ENCODE measurements at regions not wholly inside any gene's neighbourhood (a gene's known extent, or its start where the extent isn't known, plus 50 kb on each side); places are given as distances from the start of the nearest gene placed in this dataset.

- no peaks in the 10 kb centered on the region for H3K4me1 Mint-ChIP-seq
- H3K9me3 Mint-ChIP-seq: peaks cover 10% of the 10 kb centered on the region
- H3K27me3 Mint-ChIP-seq: no peaks in the 10 kb centered on the region
- H3K27ac Mint-ChIP-seq: no peak overlapping the region
- no peak for DNase-seq
- no peak overlapping the region for H3K4me3 Mint-ChIP-seq
- H3K36me3 Mint-ChIP-seq: no peaks in the 10 kb centered on the region
Observed at GRCh38 chr5:28468166-28468565, 1429.8 kb upstream of the CDH9 start.

GRCh38 chr5:28463728-28464127, 1425.3 kb upstream of the CDH9 start:
- no peak for DNase-seq
- Mint-ChIP-seq H3K27ac (no peak overlapping the region), H3K36me3 (no peaks in the 10 kb centered on the region), H3K4me1 (no peaks in the 10 kb centered on the region), H3K9me3 (peaks cover 9% of the 10 kb centered on the region), H3K4me3 (no peak overlapping the region), H3K27me3 (no peaks in the 10 kb centered on the region)

- H3K9me3 Mint-ChIP-seq: peaks cover 6% of the 10 kb centered on the region
- H3K27ac Mint-ChIP-seq: no peak overlapping the region
- no peaks in the 10 kb centered on the region for H3K4me1 Mint-ChIP-seq
- no peaks in the 10 kb centered on the region for H3K27me3 Mint-ChIP-seq
- no peak overlapping the region for H3K4me3 Mint-ChIP-seq
- no peaks in the 10 kb centered on the region for H3K36me3 Mint-ChIP-seq
- DNase-seq: no peak
Observed at GRCh38 chr5:28451483-28451882, 1413.1 kb upstream of the CDH9 start.

GRCh38 chr5:28450997-28451396, 1412.6 kb upstream of the CDH9 start:
- no peak for DNase-seq
- Mint-ChIP-seq H3K36me3 (no peaks in the 10 kb centered on the region), H3K27ac (no peak overlapping the region), H3K27me3 (no peaks in the 10 kb centered on the region), H3K4me3 (no peak overlapping the region), H3K9me3 (peaks cover 6% of the 10 kb centered on the region), H3K4me1 (no peaks in the 10 kb centered on the region)

- no peaks in the 10 kb centered on the region for H3K4me1 Mint-ChIP-seq
- no peak for DNase-seq
- no peaks in the 10 kb centered on the region for H3K27me3 Mint-ChIP-seq
- no peak overlapping the region for H3K27ac Mint-ChIP-seq
- H3K4me3 Mint-ChIP-seq: no peak overlapping the region
- H3K36me3 Mint-ChIP-seq: no peaks in the 10 kb centered on the region
- peaks cover 6% of the 10 kb centered on the region for H3K9me3 Mint-ChIP-seq
Observed at GRCh38 chr5:28448791-28449190, 1410.4 kb upstream of the CDH9 start.

- Mint-ChIP-seq H3K4me3 (no peak overlapping the region), H3K4me1 (no peaks in the 10 kb centered on the region), H3K27me3 (no peaks in the 10 kb centered on the region), H3K27ac (no peak overlapping the region), H3K9me3 (peaks cover 8% of the 10 kb centered on the region), H3K36me3 (no peaks in the 10 kb centered on the region)
- DNase-seq: no peak
Observed at GRCh38 chr5:28430565-28431178, 1392.3 kb upstream of the CDH9 start.

- no peaks in the 10 kb centered on the region for H3K36me3 Mint-ChIP-seq
- H3K4me1 Mint-ChIP-seq: no peaks in the 10 kb centered on the region
- H3K27ac Mint-ChIP-seq: no peak overlapping the region
- no peak overlapping the region for H3K4me3 Mint-ChIP-seq
- H3K27me3 Mint-ChIP-seq: no peaks in the 10 kb centered on the region
- DNase-seq: no peak
- H3K9me3 Mint-ChIP-seq: peaks cover 11% of the 10 kb centered on the region
Observed at GRCh38 chr5:28421141-28421540, 1382.8 kb upstream of the CDH9 start.

- Mint-ChIP-seq H3K4me1 (no peaks in the 10 kb centered on the region), H3K9me3 (peaks cover 4% of the 10 kb centered on the region), H3K4me3 (no peak overlapping the region), H3K27ac (no peak overlapping the region), H3K36me3 (no peaks in the 10 kb centered on the region), H3K27me3 (no peaks in the 10 kb centered on the region)
- no peak for DNase-seq
Observed at GRCh38 chr5:28415791-28416443, 1377.5 kb upstream of the CDH9 start.

- Mint-ChIP-seq H3K4me3 (no peak overlapping the region), H3K9me3 (peaks cover 4% of the 10 kb centered on the region), H3K4me1 (no peaks in the 10 kb centered on the region), H3K27me3 (no peaks in the 10 kb centered on the region), H3K36me3 (no peaks in the 10 kb centered on the region), H3K27ac (no peak overlapping the region)
- DNase-seq: no peak
Observed at GRCh38 chr5:28414619-28415018, 1376.2 kb upstream of the CDH9 start.

GRCh38 chr5:28408651-28409050, 1370.3 kb upstream of the CDH9 start:
- peaks cover 2% of the 10 kb centered on the region for H3K9me3 Mint-ChIP-seq
- DNase-seq: no peak
- no peaks in the 10 kb centered on the region for H3K36me3 Mint-ChIP-seq
- H3K4me1 Mint-ChIP-seq: no peaks in the 10 kb centered on the region
- H3K27ac Mint-ChIP-seq: no peak overlapping the region
- H3K27me3 Mint-ChIP-seq: no peaks in the 10 kb centered on the region
- H3K4me3 Mint-ChIP-seq: no peak overlapping the region

GRCh38 chr5:28408186-28408585, 1369.8 kb upstream of the CDH9 start:
- H3K4me1 Mint-ChIP-seq: no peaks in the 10 kb centered on the region
- no peak overlapping the region for H3K4me3 Mint-ChIP-seq
- H3K9me3 Mint-ChIP-seq: peaks cover 2% of the 10 kb centered on the region
- no peaks in the 10 kb centered on the region for H3K36me3 Mint-ChIP-seq
- DNase-seq: no peak
- no peak overlapping the region for H3K27ac Mint-ChIP-seq
- H3K27me3 Mint-ChIP-seq: no peaks in the 10 kb centered on the region

- no peaks in the 10 kb centered on the region for H3K27me3 Mint-ChIP-seq
- H3K4me1 Mint-ChIP-seq: no peaks in the 10 kb centered on the region
- H3K36me3 Mint-ChIP-seq: no peaks in the 10 kb centered on the region
- H3K9me3 Mint-ChIP-seq: peaks cover 6% of the 10 kb centered on the region
- DNase-seq: no peak
- no peak overlapping the region for H3K4me3 Mint-ChIP-seq
- no peak overlapping the region for H3K27ac Mint-ChIP-seq
Observed at GRCh38 chr5:28404363-28405071, 1366.1 kb upstream of the CDH9 start.

GRCh38 chr5:28403846-28404245, 1365.5 kb upstream of the CDH9 start:
- Mint-ChIP-seq H3K4me1 (no peaks in the 10 kb centered on the region), H3K36me3 (no peaks in the 10 kb centered on the region), H3K9me3 (peaks cover 6% of the 10 kb centered on the region), H3K27me3 (no peaks in the 10 kb centered on the region), H3K27ac (no peak overlapping the region), H3K4me3 (no peak overlapping the region)
- DNase-seq: no peak

GRCh38 chr5:28402590-28403301, 1364.4 kb upstream of the CDH9 start:
- Mint-ChIP-seq H3K4me3 (no peak overlapping the region), H3K27ac (no peak overlapping the region), H3K9me3 (peaks cover 9% of the 10 kb centered on the region), H3K36me3 (no peaks in the 10 kb centered on the region), H3K4me1 (no peaks in the 10 kb centered on the region), H3K27me3 (no peaks in the 10 kb centered on the region)
- no peak for DNase-seq

GRCh38 chr5:28400076-28400475, 1361.7 kb upstream of the CDH9 start:
- H3K27ac Mint-ChIP-seq: no peak overlapping the region
- H3K27me3 Mint-ChIP-seq: no peaks in the 10 kb centered on the region
- H3K9me3 Mint-ChIP-seq: peaks cover 7% of the 10 kb centered on the region
- no peak for DNase-seq
- no peaks in the 10 kb centered on the region for H3K4me1 Mint-ChIP-seq
- H3K36me3 Mint-ChIP-seq: no peaks in the 10 kb centered on the region
- no peak overlapping the region for H3K4me3 Mint-ChIP-seq
